ENCODE measurements at regions not wholly inside any gene's neighbourhood (a gene's known extent, or its start where the extent isn't known, plus 50 kb on each side); places are given as distances from the start of the nearest gene placed in this dataset.

- FAIRE-seq: no peak
- POLR2A ChIA-PET: no interaction called here
- WGBS (ENCODE audit: missing lambda C conversion rate): 60% methylated on average over 6 of the region's 7 CpGs
- TF ChIP-seq FOXS1 (CRISPR knock-in tag; IDR thresholded peaks at IDR 0.05) (no peak), JUNB (IDR thresholded peaks at IDR 0.05) (no peak), GATA3 (IDR thresholded peaks at IDR 0.05; ENCODE audit: borderline replicate concordance) (no peak), ESRRA (IDR thresholded peaks at IDR 0.05; ENCODE audit: borderline replicate concordance, low read length) (no peak), BHLHE40 (IDR thresholded peaks at IDR 0.05; ENCODE audit: low read depth, low read length) (no peak), ZFP36 (IDR thresholded peaks at IDR 0.05; ENCODE audit: borderline replicate concordance, partially characterized antibody) (no peak), HOXA7 (CRISPR knock-in tag; IDR thresholded peaks at IDR 0.05) (no peak), MAZ (IDR thresholded peaks at IDR 0.05; ENCODE audit: borderline replicate concordance, low read depth, low read length) (no peak), KDM1A (IDR thresholded peaks at IDR 0.05; ENCODE audit: low read depth) (no peak), CEBPB (IDR thresholded peaks at IDR 0.05) (no peak), ELK1 (IDR thresholded peaks at IDR 0.05; ENCODE audit: low read depth, low read length) (no peak), HEYL (CRISPR knock-in tag; IDR thresholded peaks at IDR 0.05) (no peak), KDM5A (IDR thresholded peaks at IDR 0.05) (no peak), REST (IDR thresholded peaks at IDR 0.05) (no peak)
- TF ChIP-seq, protein P1, sequence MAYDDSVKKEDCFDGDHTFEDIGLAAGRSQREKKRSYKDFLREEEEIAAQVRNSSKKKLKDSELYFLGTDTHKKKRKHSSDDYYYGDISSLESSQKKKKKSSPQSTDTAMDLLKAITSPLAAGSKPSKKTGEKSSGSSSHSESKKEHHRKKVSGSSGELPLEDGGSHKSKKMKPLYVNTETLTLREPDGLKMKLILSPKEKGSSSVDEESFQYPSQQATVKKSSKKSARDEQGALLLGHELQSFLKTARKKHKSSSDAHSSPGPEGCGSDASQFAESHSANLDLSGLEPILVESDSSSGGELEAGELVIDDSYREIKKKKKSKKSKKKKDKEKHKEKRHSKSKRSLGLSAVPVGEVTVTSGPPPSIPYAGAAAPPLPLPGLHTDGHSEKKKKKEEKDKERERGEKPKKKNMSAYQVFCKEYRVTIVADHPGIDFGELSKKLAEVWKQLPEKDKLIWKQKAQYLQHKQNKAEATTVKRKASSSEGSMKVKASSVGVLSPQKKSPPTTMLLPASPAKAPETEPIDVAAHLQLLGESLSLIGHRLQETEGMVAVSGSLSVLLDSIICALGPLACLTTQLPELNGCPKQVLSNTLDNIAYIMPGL (CRISPR knock-in tag; IDR thresholded peaks at IDR 0.05; ENCODE audit: borderline replicate concordance): no peak
- TF ChIP-seq, protein P2, sequence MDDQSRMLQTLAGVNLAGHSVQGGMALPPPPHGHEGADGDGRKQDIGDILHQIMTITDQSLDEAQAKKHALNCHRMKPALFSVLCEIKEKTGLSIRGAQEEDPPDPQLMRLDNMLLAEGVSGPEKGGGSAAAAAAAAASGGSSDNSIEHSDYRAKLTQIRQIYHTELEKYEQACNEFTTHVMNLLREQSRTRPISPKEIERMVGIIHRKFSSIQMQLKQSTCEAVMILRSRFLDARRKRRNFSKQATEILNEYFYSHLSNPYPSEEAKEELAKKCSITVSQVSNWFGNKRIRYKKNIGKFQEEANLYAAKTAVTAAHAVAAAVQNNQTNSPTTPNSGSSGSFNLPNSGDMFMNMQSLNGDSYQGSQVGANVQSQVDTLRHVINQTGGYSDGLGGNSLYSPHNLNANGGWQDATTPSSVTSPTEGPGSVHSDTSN (IDR thresholded peaks at IDR 0.05): no peak
- DNase-seq (ENCODE audit: low read depth in 1 of 2, low spot score in 1 of 2): no peak
- ATAC-seq: no peak
- Histone ChIP-seq H3K9me3 (no peaks in the 10 kb centered on the region), H3K4me3 (no peak overlapping the region), H3K27ac (no peak overlapping the region), H3K4me1 (no peaks in the 10 kb centered on the region), H3K4me2 (no peak overlapping the region)
- CTCF ChIA-PET: interaction anchor here (1.2 to 1.6 kb wide), 2 partner anchors 17 to 371 kb away, joined by 3 to 4 read pairs; no protein-coding TSS in a partner anchor
These were observed 363.8 kb upstream of the SHH start for GRCh38 chr7:156176039-156176438.

DNA sequence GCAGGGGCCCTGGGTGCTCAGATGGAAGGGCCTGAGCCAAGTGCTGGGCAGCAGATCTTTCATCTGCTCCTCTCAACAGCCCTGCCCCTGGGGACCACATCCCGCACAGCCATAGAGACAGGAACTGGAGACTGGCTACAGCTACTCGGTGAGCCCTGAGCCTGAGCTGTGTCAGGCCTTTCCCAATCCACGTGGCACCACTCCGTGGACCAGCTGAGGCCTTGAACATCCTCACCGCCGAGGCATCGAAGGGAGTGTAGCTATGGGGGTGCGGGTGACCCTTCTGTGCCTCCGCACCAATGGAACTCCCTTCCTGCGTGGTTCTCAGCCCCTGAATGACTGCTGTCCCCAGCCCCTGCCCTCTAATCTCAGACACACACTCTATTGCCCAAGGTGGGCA lies 362.7 kb upstream of the SHH start:
- Histone ChIP-seq H3K27ac (no peak overlapping the region), H3K4me1 (no peaks in the 10 kb centered on the region), H3K9me3 (no peaks in the 10 kb centered on the region), H3K4me2 (no peak overlapping the region), H3K4me3 (no peak overlapping the region)
- 86% methylated on average over 2 of the region's 10 CpGs for WGBS (ENCODE audit: missing lambda C conversion rate)
- FAIRE-seq (no peak), ATAC-seq (no peak), DNase-seq (ENCODE audit: low read depth in 1 of 2, low spot score in 1 of 2) (no peak)
- ChIA-PET CTCF (interaction anchor here (1.2 kb wide), 2 partner anchors 13 to 18 kb away, joined by 3 read pairs; no protein-coding TSS in a partner anchor), POLR2A (no interaction called here)
- no peak for TF ChIP-seq CEBPB (IDR thresholded peaks at IDR 0.05)
- TF ChIP-seq, protein P1 (CRISPR knock-in tag; IDR thresholded peaks at IDR 0.05; ENCODE audit: borderline replicate concordance): no peak
- TF ChIP-seq RNF2 (IDR thresholded peaks at IDR 0.05; ENCODE audit: borderline replicate concordance, low read depth): no peak
- TF ChIP-seq CBX2 (IDR thresholded peaks at IDR 0.05; ENCODE audit: borderline replicate concordance, low read depth): no peak
- TF ChIP-seq, protein P2 (IDR thresholded peaks at IDR 0.05): no peak
- TF ChIP-seq RFX5 (IDR thresholded peaks at IDR 0.05): no peak
- TF ChIP-seq USF2 (IDR thresholded peaks at IDR 0.05): no peak
- TF ChIP-seq NFE2L2 (conservative IDR thresholded peaks at IDR 0.05; ENCODE audit: low read length): no peak
- no peak for TF ChIP-seq FOXS1 (CRISPR knock-in tag; IDR thresholded peaks at IDR 0.05)
